ENCODE measurements at regions not wholly inside any gene's neighbourhood (a gene's known extent, or its start where the extent isn't known, plus 50 kb on each side); places are given as distances from the start of the nearest gene placed in this dataset.

DNA sequence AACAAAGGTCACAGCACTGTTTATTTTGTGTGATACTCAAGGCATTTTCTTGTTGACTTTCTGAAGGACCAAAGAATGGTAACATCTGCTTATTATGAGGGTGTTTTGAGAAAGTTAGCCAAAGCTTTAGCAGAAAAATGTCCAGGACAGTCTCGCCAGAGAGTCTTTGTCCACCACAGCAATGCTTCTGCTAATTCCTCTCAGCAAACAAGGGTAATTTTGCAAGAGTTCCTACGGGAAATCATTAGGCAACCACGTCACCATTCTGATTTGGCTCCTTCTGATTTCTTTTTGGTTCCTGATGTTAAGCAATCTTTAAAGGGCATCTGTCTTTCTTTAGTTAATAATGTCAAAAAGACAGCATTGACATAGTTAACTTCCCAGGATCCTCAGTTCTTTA is 639.3 kb upstream of the STEAP1 start:
- TF ChIP-seq POLR2AphosphoS5 (IDR thresholded peaks at IDR 0.05; ENCODE audit: low read depth, low read length) (no peak), TAF1 (IDR thresholded peaks at IDR 0.05; ENCODE audit: borderline replicate concordance, low read depth, low read length) (no peak), POLR2A (IDR thresholded peaks at IDR 0.05; ENCODE audit: low read depth, low read length) (no peak)

Measured in GM12892 (cell line).